OCI-M1 (cell line): ENCODE measurements at regions not wholly inside any gene's neighbourhood (a gene's known extent, or its start where the extent isn't known, plus 50 kb on each side); places are given as distances from the start of the nearest gene placed in this dataset.
"Not testable (repeated sequence)": the region's sequence is repeated elsewhere in the genome, so short reads cannot be mapped to it uniquely, and the experiment has no call there.

ENCODE experiments used
- DNase-seq: peaks from one replicate; lab custom pipeline; 2025; lab: John Stamatoyannopoulos, UW

- DNase-seq = no peak
Observed at GRCh38 chr1:230591678-230592077, 50.6 kb upstream of the COG2 start.

GRCh38 chr1:230589951-230590350, 52.3 kb upstream of the COG2 start:
- DNase-seq = no peak

- no peak for DNase-seq
Observed at GRCh38 chr1:230588323-230588746, 53.9 kb upstream of the COG2 start.

- DNase-seq = no peak
Observed at GRCh38 chr1:230587061-230587460, 55.2 kb upstream of the COG2 start.

DNA sequence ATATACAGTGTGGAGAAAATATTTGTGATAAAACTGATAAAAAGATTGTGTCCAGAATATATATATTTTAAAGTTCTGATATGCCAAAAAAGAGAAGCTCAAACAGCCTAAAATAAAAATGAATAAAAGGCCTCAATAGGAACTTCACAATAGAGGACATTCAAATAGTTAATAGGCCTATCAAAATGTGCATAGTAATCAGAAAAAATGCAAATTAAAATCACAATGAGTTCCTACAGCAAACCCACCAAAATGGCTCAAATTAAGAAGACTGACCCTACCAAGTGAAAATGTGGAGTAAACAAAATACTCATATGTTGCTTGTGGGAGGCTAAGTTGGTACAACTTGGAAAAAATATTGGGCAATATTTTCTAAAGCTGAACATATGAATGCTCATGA, 57.6 kb upstream of the COG2 start:
- no peak for DNase-seq

GRCh38 chr1:230581446-230582079, 60.7 kb upstream of the COG2 start:
- peak; percentile 16 for DNase-seq

DNA sequence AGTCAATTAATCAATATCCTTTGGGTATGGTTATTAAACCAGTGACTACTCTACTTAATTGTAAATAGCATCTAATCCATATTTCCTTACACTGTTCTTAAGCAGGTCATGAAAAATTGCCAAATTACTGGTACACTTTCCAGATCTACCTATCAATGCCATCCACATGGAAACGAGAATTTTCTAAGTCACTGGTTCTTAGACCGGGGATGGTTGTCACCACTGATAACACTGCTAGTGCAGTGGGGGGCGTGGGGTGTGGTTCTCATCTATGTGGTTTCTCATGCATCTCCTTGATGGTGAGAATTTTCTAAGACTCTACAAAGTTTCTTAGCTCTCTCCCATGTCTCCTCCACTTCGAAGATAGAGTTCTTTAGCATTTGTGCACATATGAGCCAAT, 63.7 kb upstream of the COG2 start:
- DNase-seq = peak; percentile 27

- DNase-seq = no peak
Observed at GRCh38 chr1:230577537-230577936, 64.7 kb upstream of the COG2 start.

DNA sequence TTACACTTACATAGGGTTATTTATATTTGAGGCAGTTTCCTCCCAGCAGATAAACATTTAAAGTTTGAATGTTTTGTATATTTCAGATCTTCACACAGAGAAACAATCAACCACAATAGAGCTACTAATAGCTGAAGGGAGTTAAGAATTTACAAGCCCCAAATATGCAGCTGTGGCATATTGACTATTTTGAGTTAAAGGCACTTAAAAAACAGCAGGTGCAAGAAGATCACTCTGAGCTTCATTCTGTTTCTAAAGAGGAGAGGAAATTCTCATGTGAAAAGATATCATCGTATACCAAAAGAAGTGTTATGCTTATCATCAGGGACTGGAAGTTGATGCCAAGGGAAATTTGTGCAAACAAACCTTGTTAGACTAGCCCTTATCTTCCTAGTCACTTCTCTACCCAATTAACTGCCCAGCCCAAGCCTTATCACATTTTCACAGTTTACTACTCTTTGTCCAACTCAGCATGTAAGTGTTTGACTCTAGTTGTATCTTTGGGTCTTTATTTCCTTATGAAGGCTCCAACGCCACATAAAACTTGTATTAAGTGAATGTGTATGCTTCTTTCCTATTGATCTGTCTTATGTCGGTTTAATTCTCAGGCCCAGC, 66.3 kb upstream of the COG2 start:
- DNase-seq = peak; percentile 70

DNA sequence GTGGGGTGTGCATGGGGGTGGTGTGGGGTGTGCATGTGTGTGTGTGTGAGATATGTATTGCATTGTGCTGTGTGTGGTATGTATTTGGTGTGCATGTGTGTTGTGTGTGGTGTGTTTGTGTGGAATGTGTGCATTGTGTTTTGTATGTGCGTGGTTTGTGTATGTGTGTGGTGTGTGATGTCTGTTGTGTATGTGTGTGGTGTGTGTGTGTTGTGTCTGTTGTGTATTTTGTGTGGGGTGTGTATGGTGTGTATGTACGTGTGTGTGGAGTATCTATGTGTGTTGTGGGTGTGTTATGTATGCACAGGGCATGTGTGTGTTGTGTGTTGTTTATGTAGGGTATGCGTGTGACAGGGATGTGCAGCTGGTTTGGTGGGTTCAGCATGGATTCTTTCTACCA, 67.8 kb upstream of the COG2 start:
- no peak for DNase-seq

- DNase-seq = no peak
Observed at GRCh38 chr1:230573658-230574057, 68.6 kb upstream of the COG2 start.

DNA sequence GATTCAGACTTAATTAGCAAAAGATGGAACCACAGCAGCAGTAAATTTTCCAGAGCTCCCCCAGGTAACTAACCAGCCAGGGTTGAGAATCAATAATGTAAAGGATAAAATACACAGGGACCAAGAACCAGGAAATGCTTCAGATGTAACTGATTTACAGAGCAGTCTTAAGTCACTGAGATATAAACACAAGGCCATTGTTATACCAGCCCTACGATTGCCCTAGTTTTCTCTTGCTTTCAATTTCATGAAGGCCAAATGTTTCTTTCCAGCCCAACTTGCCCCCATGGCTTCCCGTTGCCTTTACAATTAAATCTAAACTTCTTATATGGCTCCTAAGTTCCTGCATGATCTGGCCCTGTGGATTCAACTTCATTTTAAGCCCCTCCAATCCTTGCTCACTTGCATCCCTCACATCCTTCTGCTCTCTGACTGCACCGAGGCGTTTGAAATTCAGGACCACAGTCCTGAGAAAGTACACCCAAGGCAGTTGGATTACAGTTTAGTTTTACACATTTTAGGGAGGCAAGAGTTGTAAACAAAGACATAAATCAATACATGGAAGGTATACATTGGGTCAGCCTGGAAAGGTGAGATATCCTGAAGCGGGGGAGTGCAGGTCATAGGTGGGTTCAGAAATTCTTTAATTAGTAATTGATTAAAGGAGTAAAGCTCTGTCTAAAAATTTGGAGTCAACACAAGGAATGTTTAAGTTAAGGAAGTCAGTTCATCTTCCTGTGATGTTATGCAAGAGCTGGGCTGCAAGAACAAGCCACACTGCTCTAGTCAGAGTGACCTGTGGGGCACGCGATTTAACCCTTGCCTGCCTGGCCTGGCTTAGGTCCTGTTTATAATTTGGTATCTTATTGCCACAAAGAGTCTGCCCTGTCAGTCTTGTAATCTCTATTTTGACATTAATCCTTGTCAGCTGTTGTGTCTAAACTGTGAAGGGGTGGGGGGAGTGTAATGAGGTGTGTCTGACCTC, 69.9 kb upstream of the COG2 start:
- peak; percentile 30 for DNase-seq

GRCh38 chr1:230570724-230571360, 71.4 kb upstream of the COG2 start:
- no peak for DNase-seq

DNA sequence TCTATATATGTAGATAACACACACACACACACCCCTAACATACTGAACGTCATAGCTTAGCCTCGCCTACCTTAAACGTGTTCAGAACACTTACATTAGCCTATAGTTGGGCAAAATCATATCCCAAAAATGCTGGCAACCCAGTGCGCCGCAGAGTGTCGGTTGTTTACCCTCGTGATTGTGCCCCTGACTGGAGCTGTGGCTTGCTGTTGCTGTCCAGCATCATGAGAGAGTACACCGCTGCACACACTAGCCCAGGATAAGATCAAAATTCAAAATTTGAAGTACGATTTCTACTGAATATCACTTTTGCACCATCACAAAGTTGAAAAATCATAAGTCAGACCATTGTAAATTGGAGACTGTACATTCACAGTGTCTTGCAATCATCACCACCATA, 73.1 kb upstream of the COG2 start:
- no peak for DNase-seq

DNA sequence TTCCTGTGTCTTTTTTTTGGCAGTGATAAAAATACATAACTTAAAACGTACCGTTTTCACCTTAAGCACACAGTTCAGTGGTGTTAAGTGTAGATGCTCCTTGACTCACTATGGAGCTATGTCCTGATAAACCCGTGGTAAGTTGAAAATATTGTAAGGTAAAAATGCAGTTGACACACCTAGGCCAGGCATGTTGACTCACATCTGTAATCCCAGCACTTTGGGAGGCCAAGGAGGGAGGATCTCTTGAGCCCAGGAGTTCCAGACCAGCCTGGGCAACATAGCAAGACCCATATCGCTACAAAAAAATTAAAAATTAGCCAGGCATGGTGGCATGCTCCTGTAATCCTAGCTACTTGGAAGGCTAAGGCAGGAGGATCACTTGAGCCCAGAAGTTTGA, 73.6 kb upstream of the COG2 start:
- DNase-seq = no peak

DNA sequence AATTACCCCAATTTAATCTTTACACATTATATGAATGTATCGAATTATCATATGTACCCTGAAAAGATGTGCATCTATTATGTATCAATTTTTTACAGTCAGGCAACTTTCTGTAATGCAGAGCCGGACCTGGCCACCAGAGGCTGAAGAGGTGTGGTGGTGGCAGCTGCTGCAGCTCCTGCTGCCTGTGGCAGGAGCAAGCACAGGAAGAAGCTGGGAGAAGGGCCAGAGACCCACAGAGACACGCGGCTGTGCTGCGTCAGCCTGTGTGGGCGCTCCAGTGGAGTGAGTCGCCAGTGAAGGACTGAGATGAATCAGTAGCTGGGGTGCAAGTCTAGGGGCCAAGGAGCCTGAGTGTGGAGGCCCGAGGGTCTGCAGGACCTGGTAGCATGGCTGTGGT, 74.3 kb upstream of the COG2 start:
- DNase-seq = no peak

DNA sequence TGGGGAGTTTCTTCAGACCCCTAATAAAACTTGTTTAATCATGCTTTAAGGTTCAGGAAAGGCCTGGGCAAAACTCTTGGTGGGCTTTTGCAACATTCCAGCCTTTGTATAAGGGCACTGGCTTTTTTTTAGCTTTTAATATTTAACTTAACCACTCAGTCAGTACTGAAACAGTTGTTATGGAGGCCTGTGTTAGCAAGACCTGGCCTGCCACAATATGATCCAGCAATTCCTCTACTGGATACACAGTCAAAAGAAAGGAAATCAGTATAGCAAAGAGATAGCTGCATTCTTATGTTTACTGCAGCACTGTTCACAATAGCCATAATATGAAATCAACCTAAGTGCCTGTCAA, 75.1 kb upstream of the COG2 start:
- no peak for DNase-seq

- not testable (repeated sequence) for DNase-seq
Observed at GRCh38 chr1:230566532-230567220, 75.6 kb upstream of the COG2 start.

GRCh38 chr1:230565141-230565540, 77.1 kb upstream of the COG2 start:
- no peak for DNase-seq

- no peak for DNase-seq
Observed at GRCh38 chr1:230563591-230563990, 78.7 kb upstream of the COG2 start.

GRCh38 chr1:230561570-230561969, 80.7 kb upstream of the COG2 start:
- no peak for DNase-seq

- DNase-seq = no peak
Observed at GRCh38 chr1:230558324-230558723, 84.0 kb upstream of the COG2 start.
